Coronary artery (tissue), 2 donors: ENCODE measurements at regions not wholly inside any gene's neighbourhood (a gene's known extent, or its start where the extent isn't known, plus 50 kb on each side); places are given as distances from the start of the nearest gene placed in this dataset.

Source experiments
- DNase-seq: peaks from one replicate; pipeline ENCODE4 v3.0.0-alpha.2; 2017; ENCODE audit warnings: low spot score
- H3K27ac ChIP-seq, 2 donors: fragments of 200-600 bp; sonication (generic); one replicate each; pipeline ENCODE4 v1.5.1; 2016 to 2019
- H3K4me3 ChIP-seq: fragments of 200-600 bp; sonication (generic); 2 replicates; pipeline ENCODE4 v1.5.1; 2016; ENCODE audit warnings: mild to moderate bottlenecking, moderate library complexity
- TF ChIP-seq, protein P1 (sequence below): fragments of 200-600 bp; sonication (generic); IDR thresholded peaks from one replicate; pipeline ENCODE4 v1.5.1; 2019; ENCODE audit warnings: antibody characterized with exemption

DNA sequence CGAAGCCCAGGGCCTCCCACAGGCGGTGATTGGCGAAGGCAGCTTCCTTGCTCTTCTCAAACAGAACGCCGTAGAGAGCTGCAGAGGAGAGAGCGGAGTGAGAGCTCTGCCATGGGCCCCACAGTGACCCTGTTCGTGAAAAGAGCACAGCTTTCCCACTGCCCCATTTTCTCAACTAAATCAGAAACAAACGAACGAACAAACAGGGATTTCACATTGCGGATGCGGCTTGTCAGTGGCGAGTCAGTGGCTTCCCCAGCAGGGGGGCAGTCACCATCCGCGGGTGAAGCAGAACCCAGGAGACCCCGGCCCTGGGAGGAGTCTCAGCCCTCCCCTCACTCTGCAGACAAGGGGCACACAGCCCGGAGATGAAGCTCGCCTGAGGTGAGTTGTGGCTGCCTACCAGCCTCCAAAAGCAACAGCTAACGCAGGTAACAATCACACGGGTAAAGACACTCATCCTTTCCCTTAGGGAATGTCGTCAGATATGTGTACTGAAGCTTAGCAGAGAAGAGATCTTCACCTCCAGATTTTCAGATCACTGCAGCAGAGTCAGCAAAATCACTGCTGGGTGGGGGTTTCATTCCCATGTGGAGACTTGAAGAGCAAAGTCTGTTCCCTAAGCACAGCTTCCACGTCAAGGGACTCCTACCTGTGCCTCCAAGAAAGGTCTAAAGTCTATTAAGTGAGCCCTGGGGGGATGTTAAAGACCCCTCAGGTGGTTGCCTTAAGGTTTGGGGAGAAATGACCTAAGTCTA is 51.2 kb upstream of the GPR31 start:
- TF ChIP-seq, protein P1, sequence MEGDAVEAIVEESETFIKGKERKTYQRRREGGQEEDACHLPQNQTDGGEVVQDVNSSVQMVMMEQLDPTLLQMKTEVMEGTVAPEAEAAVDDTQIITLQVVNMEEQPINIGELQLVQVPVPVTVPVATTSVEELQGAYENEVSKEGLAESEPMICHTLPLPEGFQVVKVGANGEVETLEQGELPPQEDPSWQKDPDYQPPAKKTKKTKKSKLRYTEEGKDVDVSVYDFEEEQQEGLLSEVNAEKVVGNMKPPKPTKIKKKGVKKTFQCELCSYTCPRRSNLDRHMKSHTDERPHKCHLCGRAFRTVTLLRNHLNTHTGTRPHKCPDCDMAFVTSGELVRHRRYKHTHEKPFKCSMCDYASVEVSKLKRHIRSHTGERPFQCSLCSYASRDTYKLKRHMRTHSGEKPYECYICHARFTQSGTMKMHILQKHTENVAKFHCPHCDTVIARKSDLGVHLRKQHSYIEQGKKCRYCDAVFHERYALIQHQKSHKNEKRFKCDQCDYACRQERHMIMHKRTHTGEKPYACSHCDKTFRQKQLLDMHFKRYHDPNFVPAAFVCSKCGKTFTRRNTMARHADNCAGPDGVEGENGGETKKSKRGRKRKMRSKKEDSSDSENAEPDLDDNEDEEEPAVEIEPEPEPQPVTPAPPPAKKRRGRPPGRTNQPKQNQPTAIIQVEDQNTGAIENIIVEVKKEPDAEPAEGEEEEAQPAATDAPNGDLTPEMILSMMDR = no peak
- Histone ChIP-seq H3K4me3 (no peak overlapping the region), H3K27ac (no peak overlapping the region)
- DNase-seq = peak; percentile 28

DNA sequence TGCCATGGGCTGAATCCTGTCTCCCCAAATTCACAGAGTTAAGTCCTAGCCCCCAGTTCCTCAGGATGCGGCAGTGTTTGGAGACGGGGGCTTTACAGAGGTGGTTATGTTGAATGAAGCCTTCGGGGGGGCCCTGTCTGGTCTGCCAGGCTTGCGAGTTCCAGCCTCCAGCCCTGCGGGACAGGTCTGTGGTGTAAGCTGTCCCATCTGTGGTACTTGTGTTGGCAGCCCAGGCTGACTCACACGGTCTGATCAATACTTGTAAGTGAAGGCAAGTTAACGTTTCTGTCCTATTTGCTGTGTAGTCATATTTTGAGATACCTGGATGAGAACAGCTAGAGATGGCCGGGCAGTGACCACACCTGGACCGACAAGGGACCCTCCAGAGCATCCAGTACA is 51.8 kb upstream of the GPR31 start:
- Histone ChIP-seq H3K4me3 (no peak overlapping the region), H3K27ac (no peak overlapping the region)
- peak; percentile 66 for DNase-seq
- TF ChIP-seq, protein P1 = no peak

DNA sequence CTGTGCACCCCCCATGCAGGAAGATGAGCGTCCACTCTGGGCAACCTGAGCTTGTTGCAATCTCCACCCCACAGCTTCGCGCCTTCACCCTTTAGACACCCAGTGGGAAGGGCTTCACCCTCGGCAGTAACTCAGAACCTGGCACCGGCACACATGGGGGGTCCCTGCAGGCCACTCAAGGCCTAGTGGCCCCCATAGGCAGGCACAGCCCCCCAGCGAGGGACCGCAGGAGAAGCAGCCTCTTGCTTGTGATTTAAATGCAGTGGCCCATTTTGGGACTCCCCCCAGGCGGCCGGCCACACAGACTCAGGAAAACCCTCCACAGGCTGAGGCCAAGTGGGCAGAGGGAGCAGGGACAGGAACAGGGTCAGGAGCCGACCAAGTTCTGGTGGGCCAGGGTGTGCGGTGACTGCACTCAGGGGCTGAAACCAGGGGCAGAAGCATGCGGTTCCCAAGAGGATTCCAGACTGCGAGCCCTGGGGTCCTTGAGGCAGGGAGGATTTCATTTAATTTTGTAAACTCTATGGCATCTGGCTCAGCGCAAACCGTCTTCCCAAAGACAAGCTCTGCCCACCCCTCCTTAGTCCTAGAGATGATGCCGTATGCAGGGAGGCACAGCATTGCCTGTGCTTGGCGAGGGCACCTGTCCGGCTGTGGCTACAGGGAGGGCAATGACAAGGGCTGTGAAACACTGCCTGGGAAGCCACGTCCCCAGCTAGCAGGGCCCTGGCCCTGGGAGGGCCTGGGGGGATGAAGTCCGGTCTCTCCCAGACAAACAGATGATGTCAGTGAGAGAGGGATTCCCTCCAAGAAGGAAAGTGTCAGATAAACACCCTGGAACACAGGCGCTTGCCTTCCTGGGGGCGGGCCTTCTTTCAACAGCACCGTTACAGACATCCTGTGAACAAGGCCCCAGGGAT is 52.9 kb upstream of the GPR31 start:
- DNase-seq = peak; percentile 56
- TF ChIP-seq, protein P1 = no peak
- Histone ChIP-seq H3K27ac (no peak overlapping the region), H3K4me3 (no peak overlapping the region)

DNA sequence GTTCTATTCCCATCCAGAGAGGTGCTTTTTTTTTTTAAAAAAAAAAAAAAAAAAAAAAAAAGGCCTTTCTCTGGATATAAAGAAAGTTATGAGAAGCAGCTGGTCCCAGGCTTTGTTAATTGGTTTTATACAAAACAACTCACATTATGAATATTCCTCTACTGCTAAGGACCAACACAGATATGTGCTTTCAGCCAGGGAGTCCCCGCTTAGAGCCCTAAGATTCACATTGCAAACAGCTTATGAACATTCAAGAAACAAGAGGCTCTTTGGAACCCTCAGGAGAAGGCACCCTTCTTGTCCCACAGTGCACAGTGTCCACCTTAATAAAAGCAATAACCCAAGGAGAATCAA is 53.5 kb upstream of the GPR31 start:
- peak; percentile 0 for DNase-seq
- TF ChIP-seq, protein P1 = no peak
- no peak overlapping the region for H3K4me3 ChIP-seq
- no peak overlapping the region for H3K27ac ChIP-seq

DNA sequence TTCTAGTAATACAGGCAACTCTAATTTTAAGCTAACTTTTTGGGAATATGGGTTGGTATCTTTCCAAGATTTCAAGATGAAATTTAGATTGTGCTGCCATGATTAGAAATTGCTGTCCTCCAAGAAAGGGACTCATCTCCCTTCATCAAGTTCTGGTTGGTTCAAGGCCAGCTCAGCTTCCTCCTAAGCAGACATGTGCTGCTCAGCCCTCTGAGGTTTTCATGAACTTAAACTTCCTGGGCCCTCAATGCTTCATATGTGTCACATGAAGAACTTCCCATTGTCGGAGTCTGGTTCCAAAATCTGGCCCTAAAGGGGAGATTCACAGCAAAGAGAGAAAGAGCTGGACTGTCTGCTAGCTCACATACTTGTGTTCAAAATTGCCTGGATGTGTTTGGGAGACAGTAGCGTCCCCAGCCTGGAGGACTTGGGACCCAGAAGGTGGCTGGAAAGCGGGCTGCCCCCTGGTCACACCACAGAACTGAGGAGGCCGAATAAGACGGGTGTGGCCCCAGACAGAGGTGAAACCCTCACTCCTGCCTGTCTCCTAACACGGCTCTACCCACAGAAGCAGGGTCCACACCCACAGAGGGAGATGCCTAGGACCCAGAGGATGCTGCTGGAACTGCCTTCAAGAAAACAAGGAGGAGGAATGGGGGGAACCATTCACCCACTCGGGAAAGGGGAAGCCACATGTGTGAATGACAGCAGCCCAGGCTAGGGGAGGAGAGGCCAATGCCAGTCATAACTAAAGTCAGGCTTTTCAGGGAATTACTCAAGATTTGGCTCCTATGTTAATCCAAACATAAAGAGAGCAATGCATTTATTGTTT is 54.3 kb upstream of the GPR31 start:
- TF ChIP-seq, protein P1 = no peak
- Histone ChIP-seq H3K27ac (no peak overlapping the region), H3K4me3 (no peak overlapping the region)
- DNase-seq = peak; percentile 65

DNA sequence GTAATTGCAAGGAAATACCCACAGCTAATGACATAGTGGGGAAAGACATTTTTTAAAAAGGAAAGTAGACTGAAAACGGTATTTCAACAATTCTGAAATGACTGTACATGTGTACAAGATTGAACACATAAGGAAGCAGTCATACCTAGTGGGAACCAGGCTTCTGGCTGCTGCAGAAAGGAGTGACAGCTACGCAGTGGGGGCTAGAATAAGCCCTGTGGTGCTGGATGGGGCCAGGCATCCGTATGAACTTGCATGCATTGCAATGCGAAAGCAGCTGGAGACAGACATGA is 54.9 kb upstream of the GPR31 start:
- no peak overlapping the region for H3K27ac ChIP-seq
- no peak overlapping the region for H3K4me3 ChIP-seq
- DNase-seq = peak; percentile 49
- TF ChIP-seq, protein P1 = no peak
